ENCODE measurements at regions not wholly inside any gene's neighbourhood (a gene's known extent, or its start where the extent isn't known, plus 50 kb on each side); places are given as distances from the start of the nearest gene placed in this dataset.

DNA sequence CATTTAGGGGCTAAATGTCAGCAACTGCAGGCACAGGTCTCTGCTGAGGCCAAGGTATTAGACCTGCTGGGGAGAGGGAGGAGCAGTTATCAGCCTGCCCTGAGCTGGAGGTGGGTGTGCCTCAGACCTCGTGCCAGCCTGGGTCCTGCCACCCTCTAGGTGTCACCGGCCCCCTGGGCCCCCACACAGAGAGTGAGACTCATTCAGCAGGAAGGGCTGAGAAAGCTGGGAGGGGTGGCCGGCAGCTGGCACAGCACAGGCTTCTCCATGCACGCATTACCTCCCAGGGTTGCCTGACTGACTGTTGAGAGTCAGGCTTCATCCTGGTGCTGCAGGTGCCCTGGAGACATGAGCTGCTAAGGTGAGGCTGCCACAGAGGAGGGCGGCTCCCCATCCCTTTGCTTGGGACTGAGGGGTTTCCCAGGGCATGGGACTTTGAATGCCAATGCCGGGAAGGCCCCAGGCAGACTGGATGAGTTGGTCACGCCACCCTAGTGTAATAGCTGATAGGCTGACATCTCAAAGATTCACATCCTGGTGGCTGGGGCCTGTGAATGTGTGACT is 75.3 kb upstream of the C14orf180 start:
- no peak for DNase-seq

DNA sequence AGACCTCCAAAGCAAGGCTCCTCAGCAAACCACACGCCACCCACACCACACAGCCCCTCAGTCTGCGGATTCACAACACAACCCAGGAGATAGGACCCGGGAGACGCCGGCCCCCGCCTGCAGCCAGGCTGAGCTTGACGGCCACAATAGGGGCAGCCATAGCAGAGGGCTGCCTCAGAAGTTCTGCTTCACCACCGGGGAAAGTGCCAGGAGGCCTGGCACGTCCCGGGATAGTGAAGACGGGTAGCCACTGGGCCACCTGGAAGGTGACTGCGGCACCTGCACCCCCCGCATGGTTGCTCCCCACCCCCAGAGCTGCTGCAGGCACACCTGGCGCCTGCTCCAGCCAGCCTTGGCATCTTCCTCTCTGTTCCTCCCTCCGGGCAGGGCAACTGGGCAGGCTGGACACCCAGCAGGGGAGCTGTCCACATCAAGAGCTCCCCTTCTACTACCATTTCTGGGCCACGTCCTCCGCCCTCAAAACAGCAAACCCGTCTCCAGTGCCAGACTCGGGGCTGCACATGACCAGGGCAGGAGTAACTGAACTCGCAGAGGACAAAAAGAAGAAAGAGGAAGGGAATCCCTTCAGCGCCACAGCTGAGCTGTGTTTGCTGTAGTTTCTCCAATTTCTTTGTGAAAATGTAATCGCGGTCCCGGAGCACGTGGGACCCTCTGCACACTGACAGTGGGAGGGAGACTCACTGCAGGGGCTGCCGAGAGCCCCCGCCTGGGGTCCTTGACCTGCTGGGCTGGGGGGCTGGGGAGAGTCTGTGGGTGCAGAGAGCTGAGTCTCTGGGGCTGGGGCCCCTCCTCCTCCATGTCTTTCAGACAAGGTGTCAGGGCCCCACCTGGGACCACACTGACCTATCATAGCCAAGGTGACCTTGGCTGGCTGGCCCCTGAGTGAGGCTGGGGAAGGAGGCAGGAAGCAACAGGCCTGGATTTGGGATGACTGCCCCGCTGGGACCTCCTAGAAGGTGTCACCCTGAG is 74.2 kb upstream of the C14orf180 start:
- no peak for DNase-seq

DNA sequence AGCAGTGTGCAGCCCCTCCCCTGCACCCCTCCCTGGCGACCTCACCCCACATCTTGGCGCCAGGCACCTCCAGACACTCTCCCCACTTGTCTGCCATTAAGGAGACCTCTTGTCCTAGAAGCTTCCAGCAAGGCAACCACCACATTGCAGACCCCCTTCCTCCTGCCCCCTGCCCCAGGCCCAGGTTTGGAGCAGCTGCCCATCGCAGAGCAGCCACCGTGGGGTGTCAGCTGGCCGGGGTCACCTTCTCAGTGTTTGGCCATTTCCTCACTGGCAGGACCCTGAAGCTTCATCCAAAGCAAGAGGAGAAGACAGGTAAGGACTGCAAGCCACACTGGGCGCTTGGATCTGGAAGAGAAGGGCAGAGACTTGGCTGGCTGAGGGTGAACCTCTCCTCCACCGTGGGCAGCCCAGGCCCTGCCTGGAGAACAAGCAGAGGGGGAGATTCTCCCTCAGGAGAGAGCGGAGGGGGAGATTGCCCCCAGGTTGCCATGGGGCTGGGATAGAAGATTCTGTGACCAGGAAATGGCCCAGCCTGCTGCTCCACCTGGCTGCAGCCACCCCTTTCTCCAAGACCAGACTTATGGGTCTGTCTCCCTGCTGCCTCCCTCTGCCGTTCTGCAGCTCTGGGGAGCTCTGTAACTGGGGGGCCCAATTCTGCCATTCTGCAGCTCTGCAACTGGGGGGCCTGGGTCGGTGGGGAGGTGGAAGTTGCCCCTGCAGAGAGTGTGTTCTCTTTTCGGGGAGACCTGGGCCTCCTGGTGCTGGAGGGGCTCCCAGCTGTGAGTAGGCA is 72.9 kb upstream of the C14orf180 start:
- DNase-seq: no peak

DNA sequence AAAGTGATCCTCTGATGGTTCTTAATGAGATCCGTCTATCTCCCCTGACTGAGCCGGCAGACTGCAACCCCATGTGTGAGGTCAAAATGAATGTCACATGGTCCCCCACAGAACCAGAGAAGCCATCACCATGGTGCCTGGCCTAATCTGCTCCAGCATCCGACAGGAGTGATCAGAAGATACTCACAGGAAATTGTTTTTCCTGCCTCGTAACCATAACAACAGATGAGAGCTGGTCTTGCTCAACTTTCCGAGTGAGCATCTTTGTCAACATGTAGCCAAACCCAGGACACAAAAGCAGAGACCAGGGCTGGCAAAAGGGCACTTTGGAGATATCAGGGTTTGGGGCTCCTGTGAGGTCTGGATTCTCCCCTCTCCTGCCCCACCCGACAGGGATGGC is 72.1 kb upstream of the C14orf180 start:
- DNase-seq: no peak

DNA sequence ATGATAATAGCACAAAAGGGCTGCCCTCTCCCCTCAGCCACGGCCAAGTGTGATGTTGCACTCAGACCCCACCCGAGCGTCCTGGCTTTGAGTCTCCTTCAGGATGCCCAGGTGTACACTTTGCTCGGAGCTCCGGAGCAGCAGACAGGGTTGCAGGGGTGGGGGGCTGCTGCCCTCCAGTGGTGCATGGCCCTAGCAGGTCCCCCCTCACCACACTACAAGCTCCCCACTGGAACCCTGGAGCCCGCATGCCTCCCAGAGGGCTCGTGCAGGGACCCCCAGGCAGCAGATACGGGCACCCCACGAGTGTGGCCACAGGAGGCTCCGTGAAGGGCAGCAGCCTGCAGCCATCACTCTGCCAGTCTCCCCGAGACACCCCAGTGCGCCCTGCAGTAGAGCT is 69.9 kb upstream of the C14orf180 start:
- no peak for DNase-seq

DNA sequence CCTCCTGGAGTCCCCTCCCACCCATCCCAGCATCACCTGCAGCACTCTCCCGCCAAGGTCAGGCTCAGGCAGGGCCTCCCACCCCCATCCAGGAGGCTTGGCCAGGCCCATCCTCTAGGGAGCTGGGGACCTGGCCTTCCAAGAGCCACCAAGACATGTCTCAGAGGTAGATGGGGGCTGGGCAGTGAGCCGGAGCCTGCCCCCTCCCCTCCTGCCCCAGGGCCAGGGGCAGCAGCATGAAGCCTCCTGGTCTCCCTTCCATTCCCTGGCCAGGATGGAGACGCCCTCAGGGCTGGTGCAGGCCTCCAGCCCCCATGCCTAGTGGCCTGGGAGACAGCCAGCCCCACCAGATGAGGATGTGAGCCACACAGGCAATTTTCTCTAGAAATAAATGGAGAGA is 69.3 kb upstream of the C14orf180 start:
- no peak for DNase-seq

DNA sequence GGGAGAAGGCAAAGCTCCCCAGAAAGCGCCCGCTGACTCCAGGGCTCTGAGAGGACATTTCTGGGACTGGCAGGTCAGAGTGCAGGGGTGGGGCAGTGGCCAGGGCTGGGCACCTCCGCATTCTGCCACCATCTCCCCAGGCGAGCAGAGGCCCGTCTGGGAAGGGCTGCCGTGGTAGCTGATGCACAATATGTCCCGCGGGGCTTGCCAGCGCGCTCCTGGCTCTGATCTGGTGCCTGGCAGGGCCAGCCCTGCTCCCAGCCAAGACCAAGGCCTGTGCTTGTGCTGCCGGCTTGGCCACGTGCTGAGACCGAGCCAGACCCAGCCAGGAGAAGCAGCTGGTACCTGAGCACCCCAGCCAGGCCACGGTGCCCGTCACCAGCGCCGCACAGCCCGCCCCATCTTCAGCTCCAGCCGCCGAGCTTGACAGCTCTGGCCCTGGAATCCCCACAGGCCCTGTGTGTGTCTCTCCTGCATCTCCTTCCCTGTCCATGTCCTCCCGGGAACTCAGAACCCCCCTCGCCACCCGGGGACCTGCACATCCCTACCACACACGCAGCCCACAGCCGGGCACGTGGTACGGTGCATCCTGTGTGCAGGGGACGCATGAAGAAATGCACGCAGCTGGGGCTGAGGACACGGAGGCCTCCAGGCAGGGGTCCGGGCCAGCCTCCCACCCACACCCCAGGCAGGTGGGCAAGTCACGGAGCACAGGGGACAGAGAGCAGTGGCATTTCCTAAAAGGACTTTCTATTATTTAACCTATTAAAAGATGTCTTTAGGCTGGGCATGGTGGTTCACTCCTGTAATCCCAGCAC is 68.6 kb upstream of the C14orf180 start:
- no peak for DNase-seq

DNA sequence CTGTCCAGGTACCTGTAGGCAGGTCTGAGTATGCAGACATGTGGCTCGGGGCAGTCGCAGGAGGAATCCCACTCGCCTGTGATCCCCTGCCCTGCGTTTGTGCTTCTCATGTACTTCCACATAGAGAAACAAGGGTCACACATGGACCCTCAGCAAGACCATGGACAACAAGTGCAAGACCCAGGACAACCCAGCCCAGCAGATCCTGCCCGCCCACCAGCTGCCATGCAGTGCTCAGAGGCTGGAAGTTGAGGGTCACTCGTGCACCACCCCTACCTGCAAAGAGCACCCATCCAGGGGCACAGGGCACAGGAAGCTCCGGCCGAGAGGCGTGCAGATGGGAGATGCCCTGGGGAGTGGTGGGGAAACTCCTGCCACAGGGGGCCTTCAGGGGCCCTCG is 67.5 kb upstream of the C14orf180 start:
- DNase-seq: no peak

DNA sequence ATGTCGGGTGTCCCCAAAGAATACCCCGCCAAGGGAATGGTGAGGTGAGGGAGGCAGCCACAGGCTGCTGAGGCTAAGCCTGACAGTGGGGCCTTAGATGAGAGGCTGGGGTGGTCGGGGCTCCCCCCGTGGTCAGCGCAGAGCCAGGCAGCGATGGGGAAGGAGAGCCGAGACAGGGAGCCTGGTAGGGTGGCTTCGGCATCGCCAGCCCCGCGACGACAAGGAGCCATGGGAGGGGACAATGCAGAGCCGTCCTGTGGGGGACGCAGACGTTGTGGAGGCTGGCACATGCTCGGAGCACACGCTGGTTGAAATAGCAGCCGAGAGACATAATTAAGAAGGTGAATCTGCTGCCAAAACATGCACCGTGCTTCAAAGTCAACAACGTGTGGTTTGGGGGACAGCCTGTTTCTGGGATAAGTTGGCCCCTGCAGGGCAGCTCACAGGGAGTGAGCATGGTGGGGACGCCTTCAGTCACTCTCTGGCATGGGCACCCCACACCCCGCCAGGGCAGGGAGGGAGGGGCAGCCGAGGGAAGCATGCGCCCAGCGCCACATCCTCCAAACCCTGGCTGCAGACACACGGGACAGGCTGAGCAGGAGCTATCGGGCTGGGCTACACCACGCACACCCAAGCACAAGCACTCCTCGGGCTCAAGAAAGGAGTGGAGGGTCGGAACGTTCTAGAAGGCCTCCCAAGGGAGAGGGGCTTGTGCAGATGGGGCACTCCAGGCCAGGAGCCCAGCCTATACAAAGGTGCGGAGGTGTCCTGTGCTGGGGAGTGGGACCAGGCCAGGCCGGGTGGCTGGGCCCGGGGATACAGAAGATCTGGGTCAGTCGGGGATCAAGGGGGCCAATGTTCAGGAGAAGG is 66.6 kb upstream of the C14orf180 start:
- no peak for DNase-seq

DNA sequence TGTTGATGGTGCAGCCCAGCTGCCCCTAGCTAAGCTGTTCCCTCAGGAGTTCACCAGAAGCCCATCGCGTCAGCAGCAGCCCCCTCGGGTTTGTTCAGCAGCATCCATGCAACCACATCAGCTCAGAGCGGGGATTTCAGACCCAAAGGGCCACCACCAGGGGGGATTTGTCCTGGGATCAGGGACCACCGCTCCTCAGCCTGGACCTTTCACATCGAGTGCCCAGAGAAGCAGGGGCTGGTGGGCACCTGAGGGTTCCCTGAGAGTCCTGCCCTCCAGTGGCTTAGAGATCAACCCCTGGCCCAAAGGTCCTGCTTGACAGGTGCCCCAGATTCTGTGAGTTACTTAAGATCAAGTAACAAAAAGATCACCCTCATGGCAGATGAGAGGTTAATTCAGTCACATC is 65.9 kb upstream of the C14orf180 start:
- DNase-seq: no peak

DNA sequence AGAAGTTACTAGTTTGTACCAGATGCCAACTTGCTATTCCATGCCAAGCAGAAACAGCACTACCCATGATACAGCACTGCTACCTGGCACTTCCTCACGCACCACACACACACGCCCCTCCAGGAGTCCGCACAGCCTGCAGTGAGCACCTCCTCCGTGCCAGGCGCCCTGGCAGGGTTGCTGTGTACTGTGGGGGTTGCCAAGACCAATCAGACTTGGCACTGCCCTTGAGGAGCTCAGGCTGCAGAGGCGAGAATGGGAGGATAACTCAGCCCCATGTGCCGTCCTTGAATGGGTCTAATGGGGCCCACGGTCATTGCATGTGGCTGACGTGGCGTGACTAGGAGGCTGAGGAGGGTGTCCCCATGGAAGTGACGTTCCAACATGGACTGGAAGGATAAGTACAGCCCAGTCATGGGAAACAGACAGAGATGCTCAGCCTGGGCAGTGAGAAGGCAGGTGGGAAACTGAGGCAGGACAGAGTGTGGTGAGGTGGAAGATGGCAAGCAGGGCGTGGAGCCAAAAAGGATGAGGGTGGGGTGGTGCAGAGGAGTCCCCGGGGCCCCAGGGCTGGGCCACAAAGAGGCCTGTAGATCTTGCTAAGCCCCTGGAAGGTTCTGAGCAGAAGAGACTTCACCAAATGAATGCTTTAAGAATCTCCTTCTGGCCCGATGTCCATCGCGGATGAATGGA is 65.3 kb upstream of the C14orf180 start:
- DNase-seq: no peak

DNA sequence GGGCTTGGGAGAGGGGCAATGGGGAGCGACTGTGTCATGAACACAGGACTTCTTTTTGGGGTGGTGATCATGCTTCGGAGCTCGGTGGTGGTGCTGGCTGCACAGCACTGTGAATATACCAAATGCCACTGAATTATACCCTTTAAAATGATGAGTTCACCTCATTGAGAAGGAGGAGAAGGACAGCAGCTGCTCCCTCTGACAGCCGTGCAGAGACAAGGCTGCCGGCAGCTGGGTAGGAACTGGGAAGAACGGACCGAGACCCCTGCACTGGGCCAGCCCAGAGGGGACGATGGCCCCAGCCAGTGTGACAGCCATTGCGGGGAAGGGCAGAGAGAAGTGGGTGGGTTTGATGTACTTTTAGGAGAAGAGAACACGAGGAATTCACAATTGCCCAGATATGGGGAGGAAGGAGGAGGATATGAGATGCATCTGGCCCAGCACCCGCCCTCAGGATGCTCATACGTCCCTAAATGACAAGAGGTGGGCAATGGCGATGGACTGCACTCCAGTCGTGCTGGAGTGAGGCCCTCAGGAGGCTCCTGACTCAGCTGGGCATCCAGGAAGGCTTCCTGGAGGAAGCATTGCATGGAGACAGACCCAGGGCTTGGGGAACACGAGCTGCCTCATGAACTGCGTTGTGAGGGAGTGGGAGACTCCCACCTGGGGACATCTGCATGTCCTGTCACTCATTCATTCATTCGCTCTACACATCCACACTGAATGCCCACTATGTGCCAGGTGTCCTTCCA is 64.3 kb upstream of the C14orf180 start:
- no peak for DNase-seq

DNA sequence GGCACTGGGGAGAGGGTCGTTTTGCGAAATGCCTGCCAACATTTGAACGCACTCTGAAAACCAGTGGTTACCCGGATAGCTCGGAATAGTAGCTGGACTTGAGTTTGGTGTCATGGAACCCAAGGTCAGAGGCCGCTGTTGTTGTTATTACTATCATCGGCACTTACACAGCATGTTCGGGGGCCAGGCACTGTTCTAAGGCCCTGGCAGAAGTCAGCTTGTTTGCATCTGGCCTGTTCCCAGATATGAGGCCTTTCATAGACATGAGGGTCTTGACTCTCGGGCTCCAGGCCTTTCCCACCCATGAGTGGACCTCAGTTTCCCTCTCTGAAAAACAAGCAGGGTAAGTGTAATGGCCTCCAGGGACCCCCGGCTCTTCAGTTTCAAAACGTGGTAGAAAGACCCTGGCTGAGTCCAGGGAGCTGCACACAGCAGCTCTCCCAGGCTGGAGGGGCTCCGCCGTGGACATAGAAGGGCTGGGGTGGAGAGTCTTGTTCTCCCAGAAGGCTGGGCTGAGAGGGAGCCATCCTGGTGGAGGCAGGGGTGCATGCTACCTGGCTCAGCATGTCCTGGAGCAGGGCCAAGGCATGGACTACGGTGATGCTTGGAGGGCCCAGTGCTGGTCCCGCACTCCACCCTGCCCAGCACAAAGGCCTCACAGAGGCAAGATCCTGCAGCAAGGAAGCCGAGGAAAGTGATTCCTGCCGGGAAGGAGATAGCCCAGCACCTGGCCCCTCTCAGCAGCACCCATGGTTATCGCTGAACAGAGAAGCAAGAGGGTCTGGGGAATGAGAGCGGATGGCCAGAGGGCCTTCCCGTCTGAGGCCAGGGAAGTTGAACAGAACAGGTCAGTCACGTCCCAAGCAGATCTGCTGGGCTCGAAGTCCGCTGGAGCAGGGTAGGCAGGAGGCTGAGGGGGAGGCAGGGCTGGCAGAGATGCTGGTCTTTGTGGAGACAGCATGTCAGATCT is 63.5 kb upstream of the C14orf180 start:
- DNase-seq: no peak

DNA sequence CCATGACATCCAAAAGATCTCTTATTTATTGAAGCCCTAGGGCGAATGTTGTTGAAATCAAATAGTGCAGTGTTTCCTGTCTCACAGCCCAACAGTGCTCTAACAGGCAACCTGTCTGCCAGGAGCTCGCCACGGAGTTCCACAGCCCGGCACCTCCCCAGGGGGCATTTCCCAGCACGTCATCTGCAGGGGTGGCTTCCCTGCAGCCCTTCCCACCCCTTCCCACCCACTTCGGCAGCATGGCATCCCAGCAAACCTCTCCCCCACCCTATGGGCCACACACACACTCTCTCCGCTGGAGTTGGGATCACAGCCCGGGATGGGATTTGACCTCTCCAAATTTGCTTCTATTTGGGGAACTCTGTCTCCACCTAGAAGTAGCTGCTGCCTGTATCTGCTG is 62.7 kb upstream of the C14orf180 start:
- DNase-seq: no peak

DNA sequence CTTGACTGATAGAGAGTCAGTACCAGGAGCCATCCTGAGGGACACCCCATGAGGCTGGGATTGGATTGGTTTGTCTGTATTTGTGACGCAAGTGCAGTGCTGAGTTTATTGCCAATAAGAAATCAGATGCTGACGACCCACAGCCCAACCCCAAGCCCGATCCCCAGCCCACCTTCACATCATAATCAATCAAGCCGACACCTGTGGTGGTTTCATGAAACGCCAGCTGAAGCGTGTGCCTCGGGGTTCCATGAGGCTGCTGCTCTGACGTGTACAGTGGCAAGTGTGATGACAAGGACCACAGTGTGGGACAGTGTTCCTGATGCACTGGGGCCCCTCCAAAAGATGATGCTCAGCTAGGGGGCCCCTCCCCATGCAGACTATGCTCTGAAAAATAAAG is 62.1 kb upstream of the C14orf180 start:
- no peak for DNase-seq

DNA sequence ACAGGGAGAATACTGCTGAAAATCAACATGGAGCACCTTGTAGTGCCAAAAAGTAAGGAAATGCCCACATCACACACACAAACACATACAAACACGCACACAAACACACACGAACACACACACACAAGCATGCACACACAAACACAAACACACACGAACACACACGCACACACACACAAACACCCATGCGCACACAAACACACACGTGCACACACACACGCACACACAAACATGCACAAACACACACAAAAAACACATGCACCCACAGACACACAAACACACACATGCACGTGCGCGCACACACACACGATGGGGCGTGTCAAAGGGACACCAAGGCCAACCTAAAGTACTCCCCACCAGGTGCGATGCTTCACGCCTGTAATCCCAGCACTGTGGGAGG is 61.7 kb upstream of the C14orf180 start:
- DNase-seq: no peak

DNA sequence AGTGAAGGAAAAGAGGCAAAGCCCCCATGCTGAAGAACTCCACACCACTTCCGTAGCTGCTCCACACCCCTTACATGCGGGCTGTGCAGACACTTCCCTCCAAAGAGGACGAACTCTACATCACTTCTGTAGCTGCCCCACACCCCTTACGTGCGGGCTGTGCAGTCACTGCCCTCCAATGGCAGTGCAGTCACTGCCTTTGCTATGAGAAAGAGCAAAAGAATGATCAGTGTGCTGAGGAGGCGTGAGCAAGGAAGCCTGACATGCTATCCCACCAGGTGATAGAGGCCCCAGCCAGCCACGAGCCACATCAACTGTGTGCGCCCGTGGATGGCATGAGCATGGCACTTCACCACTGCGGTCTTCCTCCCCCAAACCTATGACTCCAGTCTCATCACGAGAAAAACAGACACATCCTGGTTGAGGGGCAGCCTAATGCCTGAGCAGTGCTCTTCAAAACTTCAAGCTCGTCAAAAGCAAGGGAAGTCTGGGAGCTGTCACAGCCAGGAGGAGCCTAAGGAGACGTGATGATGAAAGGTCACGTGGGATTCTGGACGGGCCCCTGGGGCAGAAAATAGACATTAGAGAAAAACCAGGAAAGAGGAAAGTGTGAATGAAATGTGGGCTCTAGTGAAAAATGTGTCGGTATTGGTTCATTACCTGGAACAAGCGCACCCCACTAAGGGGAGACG is 60.8 kb upstream of the C14orf180 start:
- DNase-seq: no peak

DNA sequence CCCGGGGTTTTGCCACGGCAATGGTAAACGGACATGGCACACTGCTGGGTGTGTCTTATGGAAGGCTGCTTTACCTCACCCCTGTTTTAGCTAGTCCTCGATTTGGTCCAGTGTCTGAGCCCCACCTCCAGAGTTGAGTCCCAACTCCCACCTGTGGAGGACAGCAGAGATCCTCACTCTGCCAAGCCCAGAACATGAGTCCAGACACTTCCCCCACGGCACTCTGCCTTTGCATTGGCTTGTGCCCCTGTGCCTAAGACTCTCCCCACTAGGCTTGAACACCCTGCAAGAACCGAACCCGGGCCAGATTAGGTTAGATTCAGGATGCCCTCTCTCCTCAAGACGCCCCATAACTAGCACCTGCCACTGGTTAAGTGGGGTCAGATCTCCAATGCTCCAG is 59.8 kb upstream of the C14orf180 start:
- DNase-seq: no peak
